Heart left ventricle (tissue), 13 donors: ENCODE measurements at regions not wholly inside any gene's neighbourhood (a gene's known extent, or its start where the extent isn't known, plus 50 kb on each side); places are given as distances from the start of the nearest gene placed in this dataset.

Source experiments
- CTCF ChIP-seq, 12 donors: fragments of 200-600 bp; sonication (generic) in 4 of 12; IDR thresholded peaks; one replicate each; pipeline versions ENCODE4 v1.5.0 to v1.8.0; 2018 to 2022; ENCODE audit warnings: antibody characterized with exemption in 12 of 12, mild to moderate bottlenecking in 5 of 12
- POLR2A ChIP-seq, 2 donors: fragments of 450-650 bp; IDR thresholded peaks; one replicate each; pipeline ENCODE4 v1.6.1; 2017; ENCODE audit warnings: antibody characterized with exemption in 2 of 2, mild to moderate bottlenecking in 2 of 2, moderate library complexity in 2 of 2
- donor health status: ischemic (EF 13 %, LVEDD 7.1; RV severe dilation, severe dysfunction).
- donor health status: DM: no; HTN: yes; CAD: no.
- donor health status: DM: no; HTN: no; CAD: no.
- donor health status: ischemic (EF 25% LVEDD 6.9; RV normal size, moderate dysfunction).
- donor health status: ischemic (EF 25% LVEDD 5.7; RV mildly dilated, moderate dysfunction).
- donor health status: ischemic (EF 35%, LVEDD 5.7; RV mildly dilated, moderate dysfunction).
- donor health status: nonischemic (EF 11% LVEDD 7.7; RV severe dilation, severe dysfunction).
- donor health status: DM: yes; HTN: yes; CAD: no.
- donor health status: PGD.
- donor health status: ischemic (EF 29% LVEDD 5.4; RV normal size, mild dysfunction).
- donor health status: nonischemic (EF 23%, LVEDD 6.1; RV moderate dilation, normal function).

GRCh38 chr21:23543333-23543732 lies 2063.9 kb downstream of the MRPL39 start:
- TF ChIP-seq CTCF (IDR thresholded peaks at IDR 0.05) (no peak), POLR2A (IDR thresholded peaks at IDR 0.05) (no peak)
